Pancreas (tissue), 10 donors: ENCODE measurements at regions not wholly inside any gene's neighbourhood (a gene's known extent, or its start where the extent isn't known, plus 50 kb on each side); places are given as distances from the start of the nearest gene placed in this dataset.
A peak's percentile ranks its signal among the peaks of the same experiment; 100 is the strongest.

ENCODE experiments used
- ATAC-seq, 4 donors: fragments of 200-7000 bp; cut with Tn5 transposase; one replicate each; pipeline versions ENCODE4 v1.8.0 to v1.9.1; 2020; ENCODE audit warnings: mild to moderate bottlenecking in 4 of 4, moderate library complexity in 4 of 4
- DNase-seq, 6 donors: peaks; one replicate each; pipeline ENCODE4 v3.0.0-alpha.2; 2020
- FAIRE-seq: peaks from 2 replicates; lab custom pipeline; 2012; peaks lifted over from hg19 to GRCh38; lab: Jason Lieb, UNC
- H3K27ac ChIP-seq, 4 donors: fragments of 200-600 bp; sonication (generic); 1 replicate in 3 of 4; 2 replicates in 1 of 4; pipeline versions ENCODE4 v1.5.0 to v1.8.0; 2020
- H3K27me3 ChIP-seq, 4 donors: fragments of 200-600 bp; one replicate each; pipeline ENCODE4 v1.8.0; 2021
- H3K36me3 ChIP-seq, 3 donors: fragments of 200-600 bp; sonication (generic) in 1 of 3; one replicate each; pipeline versions ENCODE4 v1.5.0 to v1.8.0; 2020 to 2021
- H3K4me1 ChIP-seq, 3 donors: fragments of 200-600 bp; one replicate each; pipeline ENCODE4 v1.8.0; 2021
- H3K4me3 ChIP-seq, 4 donors: fragments of 200-600 bp; sonication (generic) in 2 of 4; one replicate each; pipeline versions ENCODE4 v1.5.0 to v1.8.0; 2020 to 2021
- H3K9me3 ChIP-seq, 4 donors: fragments of 200-600 bp; one replicate each; pipeline ENCODE4 v1.8.0; 2021
- WGBS, 2 donors: extraction: QIAGEN DNeasy Blood & Tissue Kit; methylation state at CpG; one replicate each; pipeline ENCODE4 v1.1.7; 2013; 5-methylcytosine and 5-hydroxymethylcytosine counted together
- intact Hi-C, 3 donors: fragments of 100-400 bp; cut with DNase I; formaldehyde crosslinking; loops; one replicate each; pipeline versions ENCODE4 v1.11.1 to v1.14.2; 2022
- TF ChIP-seq, protein P1 (sequence below), 4 donors: fragments of 200-600 bp; sonication (generic) in 3 of 4; IDR thresholded peaks; one replicate each; pipeline versions ENCODE4 v1.5.0 to v1.8.0; 2021; ENCODE audit warnings: antibody characterized with exemption in 4 of 4
- donor health status: healthy with polysubstance abuse.
- donor health status: DM: no; HTN: no; CAD: no; lungs with moderate emphysema.
- donor health status: DM: no; HTN: no; CAD: no.
- donor health status: control.
- donor health status: control.
- donor health status: Bipolar disorder and iron deficiency.
- donor health status: DM: yes; HTN: yes; CAD: no.
- donor health status: DM: no; HTN: no; CAD: no.
- donor health status: DM: no; HTN: no; CAD: no.
- donor health status: DM: yes; HTN: yes; CAD: no.

DNA sequence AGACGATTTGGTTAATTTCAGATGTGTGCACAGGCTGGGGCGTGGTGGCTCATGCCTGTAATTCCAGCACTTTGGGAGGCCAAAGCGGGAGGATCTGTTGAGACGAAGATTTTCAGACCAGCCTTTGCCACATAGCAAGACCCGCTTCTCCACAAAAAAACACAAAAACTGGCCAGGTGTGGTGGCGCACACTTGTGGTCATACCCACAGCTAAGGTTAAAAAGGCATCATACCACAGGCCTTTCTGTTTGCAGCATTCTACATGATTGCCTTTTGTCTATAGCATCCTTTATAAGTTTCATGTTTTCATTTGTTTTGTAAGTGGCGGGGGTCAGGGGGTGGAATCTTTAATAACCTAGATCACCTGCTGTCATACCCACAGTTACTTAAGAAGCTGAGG, 239.9 kb upstream of the NOX3 start:
- DNase-seq (no peak), ATAC-seq (no peak), FAIRE-seq (no peak)
- intact Hi-C loops: no loop called here
- 89 to 94% methylated on average over 7 of the region's 7 CpGs for WGBS, 2 donors
- H3K27ac ChIP-seq: peak overlapping the region in 1 of 4 donors; percentile 74
- no peaks in the 10 kb centered on the region for H3K9me3 ChIP-seq
- H3K4me3 ChIP-seq: no peak overlapping the region
- H3K27me3 ChIP-seq: no peaks in the 10 kb centered on the region
- peaks cover 6 to 22% (median 11%) of the 10 kb centered on the region in 3 donors for H3K4me1 ChIP-seq
- no peaks in the 10 kb centered on the region for H3K36me3 ChIP-seq
- TF ChIP-seq, protein P1, sequence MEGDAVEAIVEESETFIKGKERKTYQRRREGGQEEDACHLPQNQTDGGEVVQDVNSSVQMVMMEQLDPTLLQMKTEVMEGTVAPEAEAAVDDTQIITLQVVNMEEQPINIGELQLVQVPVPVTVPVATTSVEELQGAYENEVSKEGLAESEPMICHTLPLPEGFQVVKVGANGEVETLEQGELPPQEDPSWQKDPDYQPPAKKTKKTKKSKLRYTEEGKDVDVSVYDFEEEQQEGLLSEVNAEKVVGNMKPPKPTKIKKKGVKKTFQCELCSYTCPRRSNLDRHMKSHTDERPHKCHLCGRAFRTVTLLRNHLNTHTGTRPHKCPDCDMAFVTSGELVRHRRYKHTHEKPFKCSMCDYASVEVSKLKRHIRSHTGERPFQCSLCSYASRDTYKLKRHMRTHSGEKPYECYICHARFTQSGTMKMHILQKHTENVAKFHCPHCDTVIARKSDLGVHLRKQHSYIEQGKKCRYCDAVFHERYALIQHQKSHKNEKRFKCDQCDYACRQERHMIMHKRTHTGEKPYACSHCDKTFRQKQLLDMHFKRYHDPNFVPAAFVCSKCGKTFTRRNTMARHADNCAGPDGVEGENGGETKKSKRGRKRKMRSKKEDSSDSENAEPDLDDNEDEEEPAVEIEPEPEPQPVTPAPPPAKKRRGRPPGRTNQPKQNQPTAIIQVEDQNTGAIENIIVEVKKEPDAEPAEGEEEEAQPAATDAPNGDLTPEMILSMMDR (IDR thresholded peaks at IDR 0.05): no peak

DNA sequence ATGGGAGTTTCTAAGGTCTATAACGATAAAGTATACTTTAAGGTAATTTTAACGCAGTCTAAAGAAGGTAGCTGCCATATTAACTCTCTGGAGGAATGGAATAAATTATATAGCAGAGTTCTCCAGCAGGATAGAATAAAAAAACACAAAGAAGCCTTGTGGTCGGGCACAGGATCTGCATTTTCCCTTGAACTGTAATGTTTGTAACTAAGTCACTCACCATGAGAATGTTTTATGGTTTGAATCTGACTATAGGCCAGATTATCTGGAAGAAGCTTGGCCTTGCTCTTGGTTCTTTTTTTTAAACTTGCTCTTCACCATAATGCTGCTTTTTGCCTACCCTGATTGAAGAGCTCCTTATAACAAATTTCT, 238.8 kb upstream of the NOX3 start:
- peak overlapping the region in 2 of 4 donors; percentile 73 to 74 for H3K27ac ChIP-seq
- no peaks in the 10 kb centered on the region for H3K9me3 ChIP-seq
- H3K4me3 ChIP-seq: no peak overlapping the region
- WGBS, 2 donors: 19 to 42% methylated on average over 3 of the region's 3 CpGs
- peaks cover 6 to 22% (median 11%) of the 10 kb centered on the region in 3 donors for H3K4me1 ChIP-seq
- TF ChIP-seq, protein P1 (IDR thresholded peaks at IDR 0.05): no peak
- no peaks in the 10 kb centered on the region for H3K27me3 ChIP-seq
- no peaks in the 10 kb centered on the region for H3K36me3 ChIP-seq
- FAIRE-seq (no peak), ATAC-seq (peak in 3 of 4 donors; percentile 19 to 47 (median 28)), DNase-seq (no peak)
- intact Hi-C loops: no loop called here

DNA sequence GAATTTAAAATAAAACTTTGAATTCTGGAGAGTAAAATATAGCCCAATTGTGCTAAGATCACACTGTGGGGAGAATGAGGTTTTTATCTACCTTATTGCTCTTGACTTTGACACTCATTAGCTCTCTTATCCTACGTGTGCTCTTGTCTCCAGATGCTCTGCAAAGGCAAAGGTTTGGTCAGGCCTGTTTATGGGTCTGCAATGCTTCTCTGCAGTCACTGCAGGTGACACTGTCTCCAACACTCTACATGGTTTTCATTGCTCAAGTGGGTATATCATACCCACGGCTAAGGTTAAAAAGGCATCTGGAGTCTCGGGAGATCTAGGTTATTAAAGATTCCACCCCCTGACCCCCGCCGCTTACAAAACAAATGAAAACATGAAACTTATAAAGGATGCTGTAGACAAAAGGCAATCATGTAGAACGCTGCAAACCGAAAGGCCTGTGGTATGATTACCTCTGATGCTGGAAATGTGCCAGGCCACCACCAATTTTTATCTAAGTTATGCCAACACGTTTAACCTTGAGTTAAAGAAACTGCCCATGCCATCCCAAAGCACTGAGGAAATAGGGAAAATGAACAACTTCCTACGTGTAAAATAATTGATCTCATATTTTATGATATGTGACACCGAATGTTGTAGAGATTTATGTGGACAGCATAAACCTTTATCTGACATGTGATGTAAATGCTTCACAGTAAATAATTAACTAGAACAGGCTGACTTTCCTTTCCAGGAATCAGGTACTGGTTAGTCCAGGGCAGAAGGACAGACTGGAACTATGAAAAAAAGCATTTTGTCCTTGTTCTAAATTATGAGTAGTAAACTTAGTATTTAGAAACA, 238.2 kb upstream of the NOX3 start:
- Histone ChIP-seq H3K4me3 (no peak overlapping the region), H3K27me3 (no peaks in the 10 kb centered on the region), H3K9me3 (no peaks in the 10 kb centered on the region), H3K36me3 (no peaks in the 10 kb centered on the region), H3K27ac (peak overlapping the region in 2 of 4 donors; percentile 73 to 74), H3K4me1 (peaks cover 6 to 22% (median 11%) of the 10 kb centered on the region in 3 donors)
- DNase-seq: peak in 4 of 6 donors; percentile 36 to 50 (median 44)
- peak; percentile 79 to 94 (median 93) for ATAC-seq
- WGBS, 2 donors: 30 to 32% methylated on average over 10 of the region's 10 CpGs
- FAIRE-seq: peak; percentile 88
- TF ChIP-seq, protein P1 (IDR thresholded peaks at IDR 0.05): no peak
- intact Hi-C loops: no loop called here

DNA sequence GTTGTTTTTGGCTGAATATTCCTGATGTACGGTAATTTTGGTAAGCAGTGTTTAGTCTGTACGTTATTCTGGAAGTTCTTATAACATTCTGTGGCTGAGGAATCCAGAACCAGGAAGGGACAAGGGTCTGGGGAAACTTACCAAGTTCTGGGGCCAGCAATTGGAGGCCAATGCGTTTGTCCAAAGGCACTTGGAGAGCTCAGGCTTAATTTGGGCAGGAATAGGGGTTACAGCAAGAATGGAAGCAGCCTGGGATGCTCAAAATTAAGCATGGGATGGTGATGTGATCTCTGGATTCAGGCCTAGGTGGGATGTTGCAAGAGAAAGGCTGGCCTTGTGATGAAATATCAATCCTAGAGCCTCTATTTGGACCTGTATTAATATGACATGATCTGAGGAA, 235.2 kb upstream of the NOX3 start:
- Histone ChIP-seq H3K9me3 (no peaks in the 10 kb centered on the region), H3K4me1 (peaks cover 6 to 15% (median 11%) of the 10 kb centered on the region in 3 donors), H3K4me3 (no peak overlapping the region), H3K27me3 (no peaks in the 10 kb centered on the region), H3K36me3 (no peaks in the 10 kb centered on the region), H3K27ac (no peak overlapping the region)
- 70 to 81% methylated on average over 3 of the region's 3 CpGs for WGBS, 2 donors
- TF ChIP-seq, protein P1 (IDR thresholded peaks at IDR 0.05): no peak
- ATAC-seq (no peak), DNase-seq (no peak), FAIRE-seq (no peak)
- intact Hi-C loops: no loop called here

DNA sequence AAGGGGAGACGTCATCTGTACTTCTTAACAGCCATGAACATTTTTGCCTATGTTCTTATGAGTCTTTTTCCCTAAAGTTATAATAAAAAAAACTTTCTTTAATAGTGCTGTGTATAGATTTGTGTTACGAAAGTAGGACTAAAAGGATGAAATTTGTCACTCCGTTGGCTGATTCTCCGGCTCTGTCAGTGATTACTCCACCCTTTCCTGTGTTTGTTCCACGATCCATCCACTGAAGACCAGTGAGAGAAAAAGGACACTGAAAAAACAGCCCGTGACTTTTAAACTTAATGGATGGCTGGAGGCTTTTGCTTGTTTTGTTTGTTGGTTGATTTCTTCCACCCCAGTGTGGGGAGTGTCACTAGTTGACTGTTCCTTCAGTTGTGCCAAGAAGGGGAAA, 232.0 kb upstream of the NOX3 start:
- intact Hi-C loops: no loop called here
- no peak for FAIRE-seq
- no peaks in the 10 kb centered on the region for H3K9me3 ChIP-seq
- H3K4me3 ChIP-seq: no peak overlapping the region
- no peaks in the 10 kb centered on the region for H3K27me3 ChIP-seq
- DNase-seq: no peak
- 64 to 77% methylated on average over 6 of the region's 6 CpGs for WGBS, 2 donors
- TF ChIP-seq, protein P1 (IDR thresholded peaks at IDR 0.05): no peak
- ATAC-seq: no peak
- no peaks in the 10 kb centered on the region for H3K4me1 ChIP-seq
- no peaks in the 10 kb centered on the region for H3K36me3 ChIP-seq
- no peak overlapping the region for H3K27ac ChIP-seq
